SH-SY5Y (cell line): ENCODE measurements at regions not wholly inside any gene's neighbourhood (a gene's known extent, or its start where the extent isn't known, plus 50 kb on each side); places are given as distances from the start of the nearest gene placed in this dataset.

Source experiments
- GATA2 ChIP-seq: IDR thresholded peaks from 2 replicates; pipeline ENCODE4 v1.6.1; 2011; ENCODE audit warnings: mild to moderate bottlenecking, low read depth, low read length
- GATA3 ChIP-seq: IDR thresholded peaks from 2 replicates; pipeline ENCODE4 v1.6.1; 2011; ENCODE audit warnings: low read depth, mild to moderate bottlenecking, low read length, moderate library complexity

- no peak for TF ChIP-seq GATA3
- TF ChIP-seq GATA2 = no peak
Observed at GRCh38 chr1:104629589-104629988, 879.9 kb downstream of the AMY1C start.
